Nephron progenitor cell (in vitro differentiated cells): ENCODE measurements at regions not wholly inside any gene's neighbourhood (a gene's known extent, or its start where the extent isn't known, plus 50 kb on each side); places are given as distances from the start of the nearest gene placed in this dataset.
A peak's percentile ranks its signal among the peaks of the same experiment; 100 is the strongest.

Source experiments
- DNase-seq: peaks from one replicate; pipeline ENCODE4 v3.0.0; 2021
- H3K27ac Mint-ChIP-seq: 2 replicates; pipeline ENCODE4 v1.8.0; 2021; ENCODE audit warnings: mild to moderate bottlenecking, moderate library complexity, mixed read lengths
- H3K27me3 Mint-ChIP-seq: 2 replicates; pipeline ENCODE4 v1.8.0; 2021; ENCODE audit warnings: mild to moderate bottlenecking, low read depth, mixed read lengths; ENCODE audit not compliant: poor library complexity
- H3K36me3 Mint-ChIP-seq: 2 replicates; pipeline ENCODE4 v1.8.0; 2021; ENCODE audit warnings: low read depth, mixed read lengths
- H3K4me1 Mint-ChIP-seq: 2 replicates; pipeline ENCODE4 v1.8.0; 2021; ENCODE audit warnings: mixed read lengths
- H3K4me3 Mint-ChIP-seq: 2 replicates; pipeline ENCODE4 v1.8.0; 2021; ENCODE audit warnings: mild to moderate bottlenecking, moderate library complexity, mixed read lengths
- H3K9me3 Mint-ChIP-seq: 2 replicates; pipeline ENCODE4 v1.8.0; 2021; ENCODE audit warnings: mild to moderate bottlenecking, moderate library complexity, mixed read lengths
- TF ChIP-seq, protein P1 (sequence below): fragments of 200-600 bp; sonication (generic); IDR thresholded peaks from 2 replicates; pipeline ENCODE4 v1.5.0; 2021; ENCODE audit warnings: antibody characterized with exemption

DNA sequence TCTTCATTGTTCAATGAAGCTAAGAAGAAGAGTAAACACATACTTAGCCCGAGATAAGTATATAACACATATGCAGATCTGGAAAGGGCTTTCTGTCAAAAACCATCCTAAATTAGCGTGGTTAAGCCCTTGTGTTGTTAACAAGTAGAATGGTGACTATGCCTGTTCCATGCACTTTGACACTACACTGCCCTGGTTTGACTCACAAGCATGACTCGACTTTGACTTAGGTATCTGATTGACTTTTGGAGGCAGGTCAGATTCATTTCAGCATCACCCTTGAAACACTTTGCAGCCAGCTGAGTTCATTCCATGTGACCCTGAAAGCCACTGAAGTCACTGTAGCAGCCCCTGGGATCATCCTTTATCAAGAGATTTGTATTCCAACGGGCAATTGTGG lies 239.8 kb downstream of the TBX18 start:
- peaks cover 36% of the 10 kb centered on the region for H3K4me1 Mint-ChIP-seq
- no peak for DNase-seq
- no peak overlapping the region for H3K27ac Mint-ChIP-seq

DNA sequence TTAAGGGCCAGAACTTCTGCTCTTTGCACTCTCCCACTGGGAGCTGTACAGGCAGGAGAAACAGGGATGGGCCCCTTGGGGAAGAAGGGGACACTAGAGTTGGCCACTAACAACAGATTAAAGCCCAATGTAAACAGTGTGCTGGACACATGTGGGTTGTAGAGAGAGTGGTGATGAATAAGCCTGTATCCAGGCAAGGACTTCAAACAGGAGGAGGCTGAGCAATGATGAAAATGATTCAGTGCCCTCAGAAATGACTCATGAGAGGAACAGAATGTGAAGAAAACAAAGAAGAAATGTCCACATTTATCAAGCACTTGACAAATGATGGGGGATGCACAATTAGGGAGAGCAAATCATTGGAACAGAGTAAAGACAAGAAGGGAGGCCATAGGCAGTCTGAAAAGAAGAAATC lies 242.3 kb downstream of the TBX18 start:
- Mint-ChIP-seq H3K27me3 (no peaks in the 10 kb centered on the region), H3K27ac (peak overlapping the region; percentile 47), H3K4me1 (peaks cover 36% of the 10 kb centered on the region), H3K4me3 (no peak overlapping the region), H3K36me3 (no peaks in the 10 kb centered on the region), H3K9me3 (no peaks in the 10 kb centered on the region)
- TF ChIP-seq, protein P1, sequence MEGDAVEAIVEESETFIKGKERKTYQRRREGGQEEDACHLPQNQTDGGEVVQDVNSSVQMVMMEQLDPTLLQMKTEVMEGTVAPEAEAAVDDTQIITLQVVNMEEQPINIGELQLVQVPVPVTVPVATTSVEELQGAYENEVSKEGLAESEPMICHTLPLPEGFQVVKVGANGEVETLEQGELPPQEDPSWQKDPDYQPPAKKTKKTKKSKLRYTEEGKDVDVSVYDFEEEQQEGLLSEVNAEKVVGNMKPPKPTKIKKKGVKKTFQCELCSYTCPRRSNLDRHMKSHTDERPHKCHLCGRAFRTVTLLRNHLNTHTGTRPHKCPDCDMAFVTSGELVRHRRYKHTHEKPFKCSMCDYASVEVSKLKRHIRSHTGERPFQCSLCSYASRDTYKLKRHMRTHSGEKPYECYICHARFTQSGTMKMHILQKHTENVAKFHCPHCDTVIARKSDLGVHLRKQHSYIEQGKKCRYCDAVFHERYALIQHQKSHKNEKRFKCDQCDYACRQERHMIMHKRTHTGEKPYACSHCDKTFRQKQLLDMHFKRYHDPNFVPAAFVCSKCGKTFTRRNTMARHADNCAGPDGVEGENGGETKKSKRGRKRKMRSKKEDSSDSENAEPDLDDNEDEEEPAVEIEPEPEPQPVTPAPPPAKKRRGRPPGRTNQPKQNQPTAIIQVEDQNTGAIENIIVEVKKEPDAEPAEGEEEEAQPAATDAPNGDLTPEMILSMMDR, result no peak
- no peak for DNase-seq

More for the DNA sequence above, 239.8 kb downstream of the TBX18 start:
- Mint-ChIP-seq H3K9me3 (no peaks in the 10 kb centered on the region), H3K4me3 (no peak overlapping the region), H3K27me3 (no peaks in the 10 kb centered on the region), H3K36me3 (no peaks in the 10 kb centered on the region)
- TF ChIP-seq, protein P1, result no peak

DNA sequence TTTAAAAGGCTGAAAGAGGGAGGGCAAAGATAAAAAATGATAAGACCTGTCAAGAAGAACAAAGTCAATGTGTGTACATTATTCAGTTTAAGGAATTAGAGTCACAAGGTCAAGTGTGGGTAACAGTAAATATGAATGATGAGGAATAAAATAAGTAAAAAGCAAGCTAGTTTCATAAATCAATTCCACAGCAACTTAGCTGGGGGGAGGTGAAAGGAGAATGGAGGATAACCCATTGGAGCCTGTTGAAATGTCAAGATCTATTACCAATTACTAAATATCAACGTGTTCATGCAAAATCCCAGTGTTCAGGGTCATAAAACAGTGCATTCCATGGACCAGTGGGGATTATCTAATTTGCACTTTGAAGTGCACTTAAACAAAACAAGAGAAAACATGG lies 242.9 kb downstream of the TBX18 start:
- peak overlapping the region; percentile 19 for H3K27ac Mint-ChIP-seq
- peaks cover 3% of the 10 kb centered on the region for H3K27me3 Mint-ChIP-seq
- TF ChIP-seq, protein P1, result no peak
- no peaks in the 10 kb centered on the region for H3K9me3 Mint-ChIP-seq
- no peaks in the 10 kb centered on the region for H3K36me3 Mint-ChIP-seq
- DNase-seq, result no peak
- H3K4me3 Mint-ChIP-seq, result no peak overlapping the region
- H3K4me1 Mint-ChIP-seq, result peaks cover 36% of the 10 kb centered on the region

DNA sequence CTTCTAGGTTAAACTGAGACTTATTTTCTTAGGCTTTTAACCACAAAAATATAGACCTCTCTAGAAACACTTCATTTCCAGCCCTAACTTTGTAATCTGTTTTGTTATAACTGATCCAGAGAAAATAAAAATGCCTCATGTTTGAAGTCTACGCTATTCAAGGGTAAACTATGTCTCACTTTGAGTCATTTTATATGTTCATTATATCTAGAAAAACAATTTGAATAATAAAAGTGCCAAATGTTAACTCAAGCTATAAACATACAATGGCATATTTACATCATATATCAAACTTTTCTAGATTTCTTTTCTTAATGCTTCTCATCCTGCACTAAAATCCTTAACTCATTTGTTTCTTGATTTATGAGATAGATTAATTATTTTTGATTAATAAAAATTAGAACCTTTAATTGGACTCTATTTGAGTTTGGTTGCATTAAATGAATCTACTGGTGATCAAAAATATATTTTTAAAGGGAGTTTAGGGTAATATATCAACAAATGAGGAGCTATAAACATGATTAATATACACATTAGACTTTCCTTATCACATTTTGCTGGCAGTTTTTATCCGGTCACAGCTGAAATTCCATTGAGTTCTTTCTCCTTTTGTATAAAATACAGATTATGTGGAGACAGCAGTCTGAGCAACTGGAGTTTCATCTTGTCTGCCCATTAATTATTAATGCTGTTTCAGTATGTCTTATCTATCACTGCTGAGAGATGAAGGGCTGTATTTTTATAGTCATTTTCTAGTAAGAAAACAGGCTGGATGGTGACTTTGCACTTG lies 246.5 kb downstream of the TBX18 start:
- TF ChIP-seq, protein P1, result no peak
- peaks cover 3% of the 10 kb centered on the region for H3K27me3 Mint-ChIP-seq
- H3K4me1 Mint-ChIP-seq, result peaks cover 25% of the 10 kb centered on the region
- H3K36me3 Mint-ChIP-seq, result no peaks in the 10 kb centered on the region
- no peak overlapping the region for H3K4me3 Mint-ChIP-seq
- no peak for DNase-seq
- H3K9me3 Mint-ChIP-seq, result no peaks in the 10 kb centered on the region
- H3K27ac Mint-ChIP-seq, result no peak overlapping the region

DNA sequence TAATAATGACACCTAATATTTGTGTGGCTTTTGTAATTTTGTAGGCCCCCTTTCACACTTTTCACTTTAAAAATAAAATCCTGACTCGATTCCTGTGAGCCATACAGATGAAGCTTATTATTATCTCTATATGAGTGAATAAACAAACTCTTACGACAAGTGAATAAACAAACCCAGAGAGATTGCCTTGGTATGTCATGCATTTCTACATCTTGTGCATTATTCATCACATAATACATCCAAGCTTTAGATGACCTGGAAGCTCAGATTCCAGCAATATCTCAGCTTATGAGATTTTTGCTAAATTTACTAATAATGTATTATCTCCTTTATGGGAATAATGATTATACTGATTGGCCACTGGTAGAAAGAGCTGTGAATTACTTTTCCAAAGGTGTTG lies 248.2 kb downstream of the TBX18 start:
- H3K27me3 Mint-ChIP-seq, result peaks cover 3% of the 10 kb centered on the region
- peaks cover 9% of the 10 kb centered on the region for H3K4me1 Mint-ChIP-seq
- no peaks in the 10 kb centered on the region for H3K36me3 Mint-ChIP-seq
- no peak overlapping the region for H3K27ac Mint-ChIP-seq
- H3K9me3 Mint-ChIP-seq, result peaks cover 3% of the 10 kb centered on the region
- no peak overlapping the region for H3K4me3 Mint-ChIP-seq
- TF ChIP-seq, protein P1, result no peak
- no peak for DNase-seq

DNA sequence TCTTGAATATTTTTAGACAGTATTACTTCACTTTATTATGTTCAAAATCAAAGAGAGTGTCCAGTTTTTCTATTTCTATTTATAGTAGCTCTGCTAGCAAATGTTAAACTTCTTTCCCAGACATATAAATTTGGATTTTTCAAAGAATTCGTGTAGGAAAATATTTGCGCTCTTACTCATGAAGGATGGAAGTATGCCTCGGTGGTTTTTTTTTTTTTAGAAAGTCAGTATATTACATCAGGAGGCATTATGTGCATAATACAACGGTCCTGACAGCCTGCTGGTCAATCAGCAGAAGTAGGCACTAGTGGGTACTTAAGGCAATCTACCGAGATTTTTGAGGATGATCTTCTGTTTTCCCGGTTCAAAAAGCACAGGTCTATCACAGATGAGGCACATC lies 249.3 kb downstream of the TBX18 start:
- peaks cover 3% of the 10 kb centered on the region for H3K27me3 Mint-ChIP-seq
- H3K4me1 Mint-ChIP-seq, result no peaks in the 10 kb centered on the region

More for the DNA sequence above, 249.3 kb downstream of the TBX18 start:
- Mint-ChIP-seq H3K27ac (no peak overlapping the region), H3K9me3 (peaks cover 3% of the 10 kb centered on the region), H3K36me3 (no peaks in the 10 kb centered on the region), H3K4me3 (no peak overlapping the region)
- no peak for DNase-seq
- TF ChIP-seq, protein P1, result no peak
